Panc1 (cell line): ENCODE measurements at regions not wholly inside any gene's neighbourhood (a gene's known extent, or its start where the extent isn't known, plus 50 kb on each side); places are given as distances from the start of the nearest gene placed in this dataset.

Experiments
- ATAC-seq: fragments of 200-7000 bp; cut with Tn5 transposase; 2 replicates; pipeline ENCODE4 v1.9.1; 2020; ENCODE audit warnings: mild to moderate bottlenecking, moderate library complexity
- BruUV-seq: library from RNA; stranded (reverse); fragments of 400-500 nt; replicated peaks from 2 replicates; lab custom pipeline; 2021; lab: Mats Ljungman, UMichigan
- CTCF ChIA-PET: fragments of 300-600 bp; sonication (Branson Sonifier 250); formaldehyde crosslinking; loops from one replicate; lab custom pipeline; 2022; ENCODE audit warnings: antibody characterized with exemption; lab: Charles Lee
- POLR2A ChIA-PET: fragments of 300-600 bp; sonication (Branson Sonifier 250); formaldehyde crosslinking; loops from one replicate; lab custom pipeline; 2022; ENCODE audit warnings: antibody characterized with exemption; lab: Charles Lee
- DNase-seq: peaks from one replicate; pipeline ENCODE4 v3.0.0-alpha.2; 2010; ENCODE audit warnings: low read depth, low spot score
- H3K27ac ChIP-seq: 2 replicates; pipeline ENCODE4 v1.5.1; 2011; ENCODE audit warnings: mild to moderate bottlenecking, low read length, inconsistent platforms
- H3K27me3 ChIP-seq: fragments of 200-500 bp; sonication (Bioruptor generic); 2 replicates; pipeline ENCODE4 v1.6.0; 2014; ENCODE audit warnings: low read length, inconsistent platforms; ENCODE audit not compliant: control insufficient read depth, insufficient read depth
- H3K36me3 ChIP-seq: fragments of 200-500 bp; sonication (Bioruptor generic); 2 replicates; pipeline ENCODE4 v1.5.1; 2014; ENCODE audit warnings: inconsistent platforms, mild to moderate bottlenecking, low read length, moderate library complexity; ENCODE audit not compliant: control insufficient read depth, insufficient read depth
- H3K4me1 ChIP-seq: 2 replicates; pipeline ENCODE4 v1.5.1; 2011; ENCODE audit warnings: inconsistent platforms, mild to moderate bottlenecking, low read length, moderate library complexity; ENCODE audit not compliant: control insufficient read depth, insufficient read depth
- H3K4me3 ChIP-seq, 2 experiments: 2 replicates each; pipeline ENCODE4 v1.5.1; 2011 to 2012; ENCODE audit warnings: low read depth in 2 of 2, low read length in 2 of 2, mild to moderate bottlenecking in 2 of 2, inconsistent platforms in 1 of 2, moderate library complexity in 1 of 2
- H3K9me3 ChIP-seq: fragments of 200-500 bp; sonication (Bioruptor generic); 2 replicates; pipeline ENCODE4 v1.5.1; 2014; ENCODE audit warnings: low read depth, mild to moderate bottlenecking, inconsistent platforms, low read length, moderate library complexity; ENCODE audit not compliant: control insufficient read depth, insufficient read depth
- CTCF ChIP-seq: fragments of 450-650 bp; IDR thresholded peaks from 2 replicates; pipeline ENCODE4 v1.5.1; 2017; ENCODE audit warnings: mild to moderate bottlenecking
- POLR2AphosphoS5 ChIP-seq: IDR thresholded peaks from 2 replicates; pipeline ENCODE4 v1.6.1; 2012; ENCODE audit warnings: mild to moderate bottlenecking, low read depth, low read length, moderate library complexity
- REST ChIP-seq, 2 experiments: IDR thresholded peaks; 2 replicates each; pipeline ENCODE4 v1.6.1; 2011 to 2012; ENCODE audit warnings: low read depth in 2 of 2, control low read depth in 1 of 2, low read length in 1 of 2, mild to moderate bottlenecking in 1 of 2, moderate library complexity in 1 of 2; ENCODE audit not compliant: insufficient read depth in 1 of 2
- SIN3A ChIP-seq: IDR thresholded peaks from 2 replicates; pipeline ENCODE4 v1.6.1; 2012; ENCODE audit warnings: low read depth, mild to moderate bottlenecking, low read length, moderate library complexity, borderline replicate concordance; ENCODE audit not compliant: insufficient read depth
- TCF7L2 ChIP-seq: IDR thresholded peaks from 2 replicates; pipeline ENCODE4 v1.6.1; 2011; ENCODE audit warnings: mild to moderate bottlenecking, low read depth, low read length, inconsistent platforms
- in situ Hi-C: cut with HindIII; loops from 2 replicates; pipeline ENCODE4 v1.10.0; 2016; ENCODE audit warnings: low sequenced_read_pairs, low pct_unique_long_range_greater_than_20kb
- intact Hi-C: fragments of 100-400 bp; cut with micrococcal nuclease; formaldehyde crosslinking; loops from one replicate; pipeline ENCODE4 v1.10.0; 2022; ENCODE audit not compliant: unreplicated experiment

- Histone ChIP-seq H3K27me3 (peaks cover 10% of the 10 kb centered on the region; the same call in 1 of the 2 replicates), H3K4me3 (no peak overlapping the region), H3K9me3 (no peaks in the 10 kb centered on the region), H3K27ac (no peak overlapping the region), H3K36me3 (no peaks in the 10 kb centered on the region), H3K4me1 (no peaks in the 10 kb centered on the region)
- TF ChIP-seq TCF7L2 (no peak), POLR2AphosphoS5 (no peak), REST (IDR thresholded peaks at IDR 0.05; ENCODE audit: insufficient read depth in 1 of 2, low read depth in 2 of 2, low read length in 1 of 2) (no peak), CTCF (no peak), SIN3A (no peak)
- ChIA-PET POLR2A (no interaction called here), CTCF (no interaction called here)
- intact Hi-C loops (no loop called here), in situ Hi-C loops (no loop called here)
- no TSS peak for BruUV-seq
- no peak for DNase-seq
- no peak for ATAC-seq
Measured at GRCh38 chr5:56681346-56681745, 134.0 kb upstream of the MAP3K1 start.

- ChIA-PET CTCF (no interaction called here), POLR2A (no interaction called here)
- H3K4me3 ChIP-seq, result no peak overlapping the region
- no peaks in the 10 kb centered on the region for H3K4me1 ChIP-seq
- ATAC-seq (no peak), DNase-seq (no peak)
- H3K27me3 ChIP-seq, result peaks cover 10% of the 10 kb centered on the region; the same call in 1 of the 2 replicates
- no TSS peak for BruUV-seq
- no peak for TF ChIP-seq SIN3A
- no peak for TF ChIP-seq TCF7L2
- TF ChIP-seq POLR2AphosphoS5, result no peak
- TF ChIP-seq REST (IDR thresholded peaks at IDR 0.05; ENCODE audit: insufficient read depth in 1 of 2, low read depth in 2 of 2, low read length in 1 of 2), result no peak
- TF ChIP-seq CTCF, result no peak
- H3K27ac ChIP-seq, result no peak overlapping the region
- in situ Hi-C loops, result no loop called here
- no peaks in the 10 kb centered on the region for H3K9me3 ChIP-seq
- no peaks in the 10 kb centered on the region for H3K36me3 ChIP-seq
- intact Hi-C loops, result no loop called here
Measured at GRCh38 chr5:56680731-56681130, 134.6 kb upstream of the MAP3K1 start.
